ENCODE measurements at regions not wholly inside any gene's neighbourhood (a gene's known extent, or its start where the extent isn't known, plus 50 kb on each side); places are given as distances from the start of the nearest gene placed in this dataset.

DNA sequence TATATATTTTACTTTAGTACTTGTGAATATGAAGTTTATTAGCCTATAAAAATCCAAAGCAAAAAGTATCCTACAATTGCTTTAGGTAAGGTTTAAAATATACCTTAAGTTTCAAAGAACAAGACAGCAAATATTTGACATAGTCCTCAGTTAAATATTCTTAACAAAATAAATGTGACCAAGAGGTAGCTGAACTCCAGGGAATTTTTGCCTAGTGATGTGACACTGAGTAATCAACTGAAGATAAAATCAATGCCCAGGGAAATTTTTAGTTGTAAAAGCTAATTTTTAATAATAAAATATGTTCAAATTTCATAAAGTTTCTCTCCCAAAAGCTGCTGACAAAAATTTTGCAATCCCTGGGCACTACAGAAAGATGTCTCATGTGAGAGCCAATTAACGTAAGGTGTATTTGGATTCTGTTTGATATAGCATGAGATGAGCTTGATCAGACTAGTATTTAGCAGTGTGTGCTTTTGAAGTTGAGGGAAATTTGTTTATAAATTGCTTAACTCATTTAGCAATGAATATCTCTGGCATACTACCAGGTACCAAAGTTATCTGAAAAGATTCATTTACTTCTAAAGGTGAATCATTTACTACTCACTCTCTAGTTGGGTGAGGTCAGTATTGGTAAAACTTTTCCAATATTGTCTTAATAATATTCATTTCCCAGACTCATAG is 80.2 kb upstream of the PALMD start:
- no peak overlapping the region for H3K27ac Mint-ChIP-seq
- ATAC-seq (no peak), DNase-seq (no peak)
- CTCF ChIA-PET: interaction anchor here (0.9 kb wide), 1 partner anchor 10 kb away, joined by 3 read pairs; no protein-coding TSS in a partner anchor
- H3K4me3 Mint-ChIP-seq: no peak overlapping the region
- H3K36me3 Mint-ChIP-seq (ENCODE audit: low read depth): no peaks in the 10 kb centered on the region
- no peaks in the 10 kb centered on the region for H3K4me1 Mint-ChIP-seq
- POLR2A ChIA-PET: no interaction called here
- H3K9me3 Mint-ChIP-seq (ENCODE audit: low read depth): peaks cover 4% of the 10 kb centered on the region
- H3K27me3 Mint-ChIP-seq: peaks cover 8% of the 10 kb centered on the region
- intact Hi-C loops (cut with DNase I, micrococcal nuclease): no loop called here

DNA sequence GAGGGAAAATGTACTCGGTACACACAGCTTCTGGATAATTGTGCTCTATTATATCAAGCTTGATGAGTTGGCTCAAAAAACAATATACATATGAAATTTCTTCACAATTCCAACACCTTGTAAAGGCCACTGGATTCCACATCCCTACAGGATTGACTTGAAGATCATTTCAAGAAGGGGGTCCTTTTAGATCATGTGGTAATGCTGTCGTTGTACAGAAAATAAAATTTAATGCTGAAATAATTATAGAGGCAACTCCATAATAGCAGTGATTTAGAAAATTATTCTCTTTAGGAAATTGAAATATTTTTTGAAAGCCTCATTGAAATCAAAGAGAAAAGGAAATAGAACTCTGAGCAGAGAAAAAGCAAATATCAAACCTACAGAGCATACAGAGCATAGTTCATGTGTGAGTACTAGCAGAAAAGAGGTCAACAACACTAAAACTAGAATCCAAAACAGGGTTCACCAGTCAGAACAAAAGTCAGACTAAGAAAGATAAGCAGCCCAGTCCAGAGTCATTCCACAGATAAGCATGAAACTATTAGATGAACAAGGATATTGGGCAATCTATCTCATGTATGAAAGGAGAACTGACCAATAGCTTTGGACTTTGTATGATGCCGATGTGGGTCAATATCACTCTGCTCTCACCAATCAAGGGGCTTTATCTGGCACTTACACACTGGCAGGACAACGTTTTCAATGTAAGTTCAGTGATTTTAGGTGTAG is 79.5 kb upstream of the PALMD start:
- Mint-ChIP-seq H3K4me1 (no peaks in the 10 kb centered on the region), H3K9me3 (ENCODE audit: low read depth) (peaks cover 4% of the 10 kb centered on the region), H3K4me3 (no peak overlapping the region), H3K36me3 (ENCODE audit: low read depth) (no peaks in the 10 kb centered on the region), H3K27ac (no peak overlapping the region), H3K27me3 (peaks cover 8% of the 10 kb centered on the region)
- ChIA-PET POLR2A (no interaction called here), CTCF (no interaction called here)
- intact Hi-C loops (cut with DNase I, micrococcal nuclease): no loop called here
- DNase-seq (no peak), ATAC-seq (no peak)

DNA sequence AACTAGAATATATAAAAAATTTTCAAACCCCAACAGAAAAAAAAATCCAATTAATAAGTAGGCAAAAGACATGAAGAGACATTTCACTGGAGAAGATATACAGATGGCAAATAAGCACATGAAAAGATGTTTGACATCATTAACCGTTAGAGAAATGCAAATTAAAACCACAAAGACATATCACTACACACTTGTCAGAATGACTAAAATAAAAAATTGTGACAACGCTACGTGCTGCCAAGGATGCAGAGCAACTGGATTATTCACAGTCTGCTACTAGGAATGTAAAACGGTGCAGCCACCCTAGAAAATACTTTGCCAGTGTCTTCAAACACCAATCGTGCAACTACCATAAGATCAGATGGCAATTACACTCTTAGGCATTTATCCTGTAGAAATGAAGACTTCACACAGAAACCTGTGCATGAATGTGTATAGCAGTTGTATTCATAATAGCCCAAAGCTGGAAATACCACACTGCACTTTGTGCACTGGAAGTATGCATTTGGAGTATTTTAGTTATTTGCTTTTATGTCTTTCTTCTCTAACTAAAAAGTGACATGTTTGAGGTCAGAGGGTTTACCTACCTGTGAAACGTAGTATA is 75.3 kb upstream of the PALMD start:
- ChIA-PET POLR2A (no interaction called here), CTCF (interaction anchor here (0.7 kb wide), 1 partner anchor 124 kb away, joined by 3 read pairs; no protein-coding TSS in a partner anchor)
- no peaks in the 10 kb centered on the region for H3K4me1 Mint-ChIP-seq
- peaks cover 4% of the 10 kb centered on the region for H3K27me3 Mint-ChIP-seq
- H3K27ac Mint-ChIP-seq: no peak overlapping the region
- intact Hi-C loops (cut with DNase I, micrococcal nuclease): no loop called here
- ATAC-seq (no peak), DNase-seq (no peak)
- H3K36me3 Mint-ChIP-seq (ENCODE audit: low read depth): no peaks in the 10 kb centered on the region
- no peaks in the 10 kb centered on the region for H3K9me3 Mint-ChIP-seq (ENCODE audit: low read depth)
- no peak overlapping the region for H3K4me3 Mint-ChIP-seq

DNA sequence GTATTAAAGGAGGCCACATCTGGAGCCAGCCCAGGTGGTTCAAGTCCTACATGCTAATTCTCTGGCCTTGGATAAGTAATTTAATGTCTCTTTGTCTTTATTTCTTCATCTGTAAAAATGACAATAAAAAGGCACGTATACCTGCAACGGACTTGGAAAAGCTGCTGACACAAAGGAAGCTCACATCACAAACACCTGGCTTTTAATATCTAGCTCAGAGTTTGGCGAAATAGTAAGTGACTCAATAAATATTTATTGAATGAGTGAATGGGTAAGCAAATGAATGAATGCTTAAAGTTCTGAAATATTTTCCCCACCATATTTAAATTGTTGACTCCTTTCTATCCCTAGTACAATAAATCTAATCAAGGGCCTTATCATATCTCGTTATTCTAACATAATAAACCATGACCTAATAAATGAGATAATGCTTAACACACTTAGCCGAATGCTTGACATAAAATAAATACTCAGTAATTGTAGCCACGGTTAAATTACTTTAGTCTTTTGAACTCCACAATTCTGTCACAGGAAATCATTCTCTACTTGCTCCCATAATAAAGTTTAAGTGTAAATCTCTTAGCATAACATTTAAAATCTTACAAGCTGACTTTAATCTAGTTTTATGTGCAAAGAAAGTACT is 74.7 kb upstream of the PALMD start:
- Mint-ChIP-seq H3K4me3 (no peak overlapping the region), H3K4me1 (no peaks in the 10 kb centered on the region), H3K36me3 (ENCODE audit: low read depth) (no peaks in the 10 kb centered on the region), H3K9me3 (ENCODE audit: low read depth) (no peaks in the 10 kb centered on the region), H3K27ac (no peak overlapping the region), H3K27me3 (peaks cover 3% of the 10 kb centered on the region)
- intact Hi-C loops (cut with DNase I, micrococcal nuclease): no loop called here
- ATAC-seq: no peak
- POLR2A ChIA-PET: no interaction called here
- CTCF ChIA-PET: interaction anchor here (0.7 to 1.0 kb wide), 2 partner anchors 10 to 123 kb away, joined by 3 to 4 read pairs; no protein-coding TSS in a partner anchor
- no peak for DNase-seq

DNA sequence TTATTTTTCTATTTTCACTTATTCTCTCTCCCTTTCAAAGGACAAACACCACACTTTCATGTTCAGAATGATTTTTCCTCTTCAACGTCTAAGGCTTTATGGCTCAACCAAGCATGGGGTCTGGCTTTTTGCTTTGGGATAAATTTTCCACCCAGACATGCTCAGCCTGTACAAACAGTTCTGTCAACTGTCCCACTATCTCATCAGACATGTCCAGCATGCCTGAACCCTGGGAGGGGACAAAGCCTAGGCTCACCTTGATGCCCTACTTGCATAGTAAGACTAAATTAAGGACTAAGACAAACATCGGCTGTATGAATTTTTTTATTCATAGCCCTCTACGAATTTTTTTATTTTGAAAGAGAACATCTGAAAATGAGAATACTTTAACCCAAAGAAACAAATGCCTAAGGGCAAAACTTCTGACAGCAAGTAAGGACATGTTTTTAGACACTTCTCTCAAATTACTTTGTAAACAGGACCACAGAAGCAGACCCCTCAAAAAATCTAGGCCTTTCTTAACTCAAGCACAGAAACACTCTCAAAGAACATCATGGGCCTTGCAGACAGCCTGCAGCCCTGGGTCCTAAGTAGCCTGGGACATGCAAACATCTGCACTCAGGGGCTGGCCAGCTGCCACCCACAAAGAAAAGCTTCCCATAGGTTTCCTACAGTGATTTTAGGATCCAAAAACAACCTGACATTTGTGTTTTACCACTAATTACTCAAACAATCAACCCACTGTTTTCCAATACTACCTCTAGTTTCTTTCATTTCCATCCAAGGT is 72.3 kb upstream of the PALMD start:
- Mint-ChIP-seq H3K4me1 (no peaks in the 10 kb centered on the region), H3K36me3 (ENCODE audit: low read depth) (no peaks in the 10 kb centered on the region), H3K4me3 (no peak overlapping the region), H3K27ac (no peak overlapping the region), H3K27me3 (peaks cover 2% of the 10 kb centered on the region), H3K9me3 (ENCODE audit: low read depth) (no peaks in the 10 kb centered on the region)
- ChIA-PET POLR2A (no interaction called here), CTCF (interaction anchor here (0.7 kb wide), 1 partner anchor 378 kb away, joined by 3 read pairs; no protein-coding TSS in a partner anchor)
- DNase-seq: no peak
- intact Hi-C loops (cut with DNase I, micrococcal nuclease): no loop called here
- ATAC-seq: no peak

DNA sequence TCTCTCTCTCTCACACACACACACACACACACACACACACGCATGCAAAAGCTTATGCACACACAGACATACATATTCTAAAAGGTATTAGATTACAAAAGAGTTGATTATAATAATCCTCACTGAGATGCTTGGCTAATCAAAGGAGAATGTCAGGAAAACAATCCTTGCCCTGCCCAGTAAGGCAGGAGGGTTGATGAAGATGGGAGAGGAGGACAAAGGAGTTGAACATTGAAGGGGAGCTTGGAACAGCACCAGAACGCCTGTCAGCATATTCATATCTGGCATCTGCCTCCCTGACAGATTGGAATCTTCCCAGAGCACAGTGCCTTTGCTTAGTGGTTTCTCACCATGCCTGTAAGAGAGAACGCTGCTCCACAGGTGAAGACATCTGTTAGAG is 68.6 kb upstream of the PALMD start:
- H3K4me3 Mint-ChIP-seq: no peak overlapping the region
- no peaks in the 10 kb centered on the region for H3K4me1 Mint-ChIP-seq
- no peak overlapping the region for H3K27ac Mint-ChIP-seq
- H3K36me3 Mint-ChIP-seq (ENCODE audit: low read depth): no peaks in the 10 kb centered on the region
- peaks cover 3% of the 10 kb centered on the region for H3K27me3 Mint-ChIP-seq
- DNase-seq (no peak), ATAC-seq (no peak)
- intact Hi-C loops (cut with DNase I, micrococcal nuclease): no loop called here
- ChIA-PET CTCF (no interaction called here), POLR2A (no interaction called here)
- H3K9me3 Mint-ChIP-seq (ENCODE audit: low read depth): no peaks in the 10 kb centered on the region

DNA sequence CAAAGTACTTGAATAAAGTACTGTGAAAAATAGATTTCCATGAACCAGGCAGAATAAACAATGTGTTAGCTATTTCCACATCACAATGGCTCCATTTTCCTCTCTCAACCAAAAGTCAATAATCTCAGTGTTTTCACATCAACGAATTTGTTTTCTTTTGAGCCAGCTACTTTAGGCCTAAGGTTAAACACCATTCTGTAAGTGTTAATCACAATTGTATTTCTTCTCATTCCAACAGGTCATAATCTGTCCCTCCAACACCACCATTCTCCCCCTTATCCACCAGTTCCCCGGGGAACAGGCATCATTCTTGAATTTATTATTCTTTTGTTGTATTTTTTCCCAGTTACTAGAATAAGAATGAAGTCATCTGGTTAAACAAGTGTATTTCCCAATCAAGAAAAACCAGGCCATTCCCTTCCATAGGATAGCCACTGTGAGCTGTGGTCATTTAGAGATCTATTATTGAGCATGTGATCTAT is 66.2 kb upstream of the PALMD start:
- no peak overlapping the region for H3K27ac Mint-ChIP-seq
- POLR2A ChIA-PET: no interaction called here
- intact Hi-C loops (cut with DNase I, micrococcal nuclease): no loop called here
- CTCF ChIA-PET: no interaction called here
- H3K4me1 Mint-ChIP-seq: no peaks in the 10 kb centered on the region
- H3K36me3 Mint-ChIP-seq (ENCODE audit: low read depth): no peaks in the 10 kb centered on the region
- ATAC-seq: no peak
- no peak overlapping the region for H3K4me3 Mint-ChIP-seq
- no peaks in the 10 kb centered on the region for H3K9me3 Mint-ChIP-seq (ENCODE audit: low read depth)
- H3K27me3 Mint-ChIP-seq: peaks cover 3% of the 10 kb centered on the region
- DNase-seq: no peak

DNA sequence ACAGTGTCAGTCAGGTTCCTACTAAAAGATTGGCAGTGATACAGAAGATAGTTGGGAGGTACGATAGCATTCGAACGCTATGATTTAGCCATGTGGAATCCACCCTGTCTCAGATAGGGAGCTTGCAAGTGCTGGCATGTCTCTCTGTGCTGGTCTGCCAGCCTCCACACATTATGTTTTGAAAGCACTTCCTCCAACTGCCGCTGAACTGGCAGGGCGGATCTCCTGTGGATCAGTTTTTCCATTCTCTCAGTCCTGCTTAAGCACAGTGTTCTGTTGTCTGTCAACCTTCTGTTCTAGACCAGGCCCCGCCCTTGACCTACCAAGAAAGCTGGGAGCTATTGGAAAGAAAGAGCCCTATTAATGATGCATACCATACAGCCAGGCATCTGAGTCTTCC is 65.5 kb upstream of the PALMD start:
- H3K9me3 Mint-ChIP-seq (ENCODE audit: low read depth): no peaks in the 10 kb centered on the region
- no peak for DNase-seq
- no peak for ATAC-seq
- H3K27me3 Mint-ChIP-seq: peaks cover 3% of the 10 kb centered on the region
- ChIA-PET CTCF (interaction anchor here (0.6 kb wide), 1 partner anchor 851 kb away, joined by 3 read pairs; no protein-coding TSS in a partner anchor), POLR2A (no interaction called here)
- H3K4me1 Mint-ChIP-seq: no peaks in the 10 kb centered on the region
- intact Hi-C loops (cut with DNase I, micrococcal nuclease): no loop called here
- no peak overlapping the region for H3K27ac Mint-ChIP-seq
- H3K4me3 Mint-ChIP-seq: no peak overlapping the region
- no peaks in the 10 kb centered on the region for H3K36me3 Mint-ChIP-seq (ENCODE audit: low read depth)

DNA sequence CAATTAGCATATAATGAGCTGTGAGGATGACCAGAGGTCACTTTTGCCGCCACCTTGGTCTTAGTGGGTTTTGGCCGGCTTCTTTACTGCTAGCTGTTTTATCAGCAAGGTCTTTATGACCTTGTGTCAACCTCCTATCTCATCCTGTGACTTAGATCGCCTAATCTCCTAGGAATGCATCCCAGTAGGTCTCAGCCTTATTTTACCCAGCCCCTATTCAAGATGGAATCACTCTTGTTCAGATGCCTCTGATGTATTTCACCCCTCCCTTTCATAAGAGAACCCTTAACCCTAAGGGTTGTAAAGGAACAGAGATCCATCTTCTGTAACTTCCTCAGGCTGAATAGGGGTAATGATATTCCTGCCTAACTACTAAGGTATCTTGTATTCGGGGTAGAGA is 58.9 kb upstream of the PALMD start:
- intact Hi-C loops (cut with DNase I, micrococcal nuclease): no loop called here
- CTCF ChIA-PET: no interaction called here
- POLR2A ChIA-PET: no interaction called here
- peaks cover 11% of the 10 kb centered on the region for H3K27me3 Mint-ChIP-seq
- H3K4me1 Mint-ChIP-seq: no peaks in the 10 kb centered on the region
- no peak overlapping the region for H3K4me3 Mint-ChIP-seq
- ATAC-seq (no peak), DNase-seq (no peak)
- no peaks in the 10 kb centered on the region for H3K9me3 Mint-ChIP-seq (ENCODE audit: low read depth)
- no peak overlapping the region for H3K27ac Mint-ChIP-seq
- H3K36me3 Mint-ChIP-seq (ENCODE audit: low read depth): no peaks in the 10 kb centered on the region

DNA sequence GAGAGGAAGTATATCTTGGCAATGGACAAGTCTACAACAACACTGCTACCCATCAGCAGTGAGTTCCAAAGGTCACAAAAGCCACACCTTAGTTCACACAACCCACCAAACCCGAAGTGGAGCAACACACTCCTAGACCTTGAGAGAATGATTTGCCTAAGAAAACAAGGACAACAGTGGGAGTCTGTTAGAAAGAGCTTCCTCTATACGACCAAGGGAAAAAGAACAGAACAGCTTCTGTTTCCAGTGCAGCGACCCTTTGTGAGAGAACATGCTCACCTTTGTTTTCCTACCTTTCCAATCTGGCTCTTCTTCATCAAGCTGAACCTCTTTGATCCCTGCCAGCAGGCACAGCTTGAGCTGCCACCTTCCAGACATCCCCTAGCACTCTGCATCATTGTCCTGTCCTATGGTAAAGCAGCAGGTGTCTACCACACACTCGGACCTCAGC is 56.7 kb upstream of the PALMD start:
- H3K36me3 Mint-ChIP-seq (ENCODE audit: low read depth): no peaks in the 10 kb centered on the region
- ATAC-seq: no peak
- no peak for DNase-seq
- intact Hi-C loops (cut with DNase I, micrococcal nuclease): no loop called here
- no peaks in the 10 kb centered on the region for H3K4me1 Mint-ChIP-seq
- H3K27ac Mint-ChIP-seq: no peak overlapping the region
- ChIA-PET CTCF (no interaction called here), POLR2A (no interaction called here)
- peaks cover 12% of the 10 kb centered on the region for H3K27me3 Mint-ChIP-seq
- H3K4me3 Mint-ChIP-seq: no peak overlapping the region
- H3K9me3 Mint-ChIP-seq (ENCODE audit: low read depth): no peaks in the 10 kb centered on the region

DNA sequence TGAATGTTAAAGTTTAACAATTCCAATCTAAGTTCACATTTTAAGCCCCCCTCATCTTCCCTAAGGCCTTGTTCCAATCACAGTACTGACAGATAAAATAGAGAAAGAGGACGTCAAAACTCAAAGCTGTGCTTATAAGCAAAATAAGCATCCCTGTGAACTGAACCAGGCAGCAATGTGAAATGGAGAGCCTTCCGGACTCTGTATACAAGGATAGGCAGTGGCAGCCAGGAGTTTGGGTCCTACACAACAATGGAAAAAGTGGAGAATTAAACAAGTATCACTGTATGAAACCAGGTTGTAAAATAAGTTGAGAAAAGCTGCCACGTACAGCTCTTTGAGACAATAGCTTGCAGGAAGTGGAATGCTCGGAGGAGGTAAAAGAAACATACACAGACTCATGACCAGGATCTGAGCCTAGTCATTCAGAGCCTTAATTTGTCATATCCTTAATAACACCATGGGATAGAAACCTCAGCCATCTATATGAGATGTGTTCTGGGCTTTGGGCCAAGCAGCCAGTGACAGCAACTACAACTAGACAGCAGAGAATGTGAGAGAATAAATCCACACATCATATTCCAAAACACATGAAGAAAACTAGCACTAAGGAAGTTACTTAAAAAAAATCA is 55.2 kb upstream of the PALMD start:
- Mint-ChIP-seq H3K27ac (no peak overlapping the region), H3K36me3 (ENCODE audit: low read depth) (no peaks in the 10 kb centered on the region), H3K4me3 (no peak overlapping the region), H3K27me3 (peaks cover 12% of the 10 kb centered on the region), H3K9me3 (ENCODE audit: low read depth) (no peaks in the 10 kb centered on the region), H3K4me1 (no peaks in the 10 kb centered on the region)
- POLR2A ChIA-PET: no interaction called here
- CTCF ChIA-PET: interaction anchor here (0.6 kb wide), 1 partner anchor 163 kb away, joined by 3 read pairs; no protein-coding TSS in a partner anchor
- no peak for DNase-seq
- intact Hi-C loops (cut with DNase I, micrococcal nuclease): no loop called here
- ATAC-seq: no peak
